VCaP (cell line): ENCODE measurements at regions not wholly inside any gene's neighbourhood (a gene's known extent, or its start where the extent isn't known, plus 50 kb on each side); places are given as distances from the start of the nearest gene placed in this dataset.
"Not testable (repeated sequence)": the region's sequence is repeated elsewhere in the genome, so short reads cannot be mapped to it uniquely, and the experiment has no call there.

ENCODE experiments used
- H3K27ac ChIP-seq: fragments of 450-650 bp; 2 replicates; pipeline ENCODE4 v1.5.1; 2017
- TF ChIP-seq, protein P1 (sequence below): fragments of 450-650 bp; conservative IDR thresholded peaks from 2 replicates; pipeline ENCODE4 v1.5.1; 2017; ENCODE audit warnings: mild to moderate bottlenecking, moderate library complexity

DNA sequence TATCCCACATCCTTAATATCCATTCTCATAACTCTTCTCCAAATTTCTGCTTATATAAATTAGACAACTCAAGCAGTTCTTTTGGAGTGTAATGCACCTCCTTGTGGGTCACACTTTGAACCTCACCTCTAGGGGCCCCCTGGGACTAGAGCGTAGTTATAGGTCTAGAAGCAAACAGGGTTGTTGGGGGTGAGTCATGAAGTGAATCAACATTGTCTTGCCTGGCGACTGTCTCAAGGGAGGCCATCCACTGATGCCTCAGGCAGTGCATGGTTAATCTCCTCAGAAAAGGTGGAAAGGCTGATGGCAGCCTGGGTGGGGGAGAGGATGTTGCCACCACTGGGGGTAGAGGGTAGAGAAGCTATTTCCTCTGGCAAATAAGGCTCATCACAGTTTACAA is 129.1 kb downstream of the TNFRSF21 start:
- TF ChIP-seq, protein P1, sequence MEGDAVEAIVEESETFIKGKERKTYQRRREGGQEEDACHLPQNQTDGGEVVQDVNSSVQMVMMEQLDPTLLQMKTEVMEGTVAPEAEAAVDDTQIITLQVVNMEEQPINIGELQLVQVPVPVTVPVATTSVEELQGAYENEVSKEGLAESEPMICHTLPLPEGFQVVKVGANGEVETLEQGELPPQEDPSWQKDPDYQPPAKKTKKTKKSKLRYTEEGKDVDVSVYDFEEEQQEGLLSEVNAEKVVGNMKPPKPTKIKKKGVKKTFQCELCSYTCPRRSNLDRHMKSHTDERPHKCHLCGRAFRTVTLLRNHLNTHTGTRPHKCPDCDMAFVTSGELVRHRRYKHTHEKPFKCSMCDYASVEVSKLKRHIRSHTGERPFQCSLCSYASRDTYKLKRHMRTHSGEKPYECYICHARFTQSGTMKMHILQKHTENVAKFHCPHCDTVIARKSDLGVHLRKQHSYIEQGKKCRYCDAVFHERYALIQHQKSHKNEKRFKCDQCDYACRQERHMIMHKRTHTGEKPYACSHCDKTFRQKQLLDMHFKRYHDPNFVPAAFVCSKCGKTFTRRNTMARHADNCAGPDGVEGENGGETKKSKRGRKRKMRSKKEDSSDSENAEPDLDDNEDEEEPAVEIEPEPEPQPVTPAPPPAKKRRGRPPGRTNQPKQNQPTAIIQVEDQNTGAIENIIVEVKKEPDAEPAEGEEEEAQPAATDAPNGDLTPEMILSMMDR, result no peak
- H3K27ac ChIP-seq, result no peak overlapping the region

DNA sequence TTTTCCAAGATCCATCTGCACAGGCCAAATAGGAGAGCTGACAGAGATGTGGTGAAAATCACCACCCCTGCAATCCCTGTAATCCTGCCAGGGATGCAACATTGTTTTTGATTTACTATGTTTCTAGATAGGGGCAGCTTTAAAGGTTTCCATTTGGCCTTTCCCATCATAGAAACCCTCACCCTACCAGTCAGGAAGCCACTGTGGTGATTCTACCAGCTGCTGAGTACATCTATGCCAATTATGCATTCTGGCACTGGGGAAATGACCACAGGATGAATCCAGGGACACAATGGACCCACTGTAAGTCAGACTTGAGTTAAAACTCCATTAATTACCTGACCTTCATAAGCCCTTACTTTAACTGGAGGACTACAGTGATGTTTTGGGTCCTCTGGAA is 130.4 kb downstream of the TNFRSF21 start:
- no peak overlapping the region for H3K27ac ChIP-seq
- TF ChIP-seq, protein P1, result no peak

DNA sequence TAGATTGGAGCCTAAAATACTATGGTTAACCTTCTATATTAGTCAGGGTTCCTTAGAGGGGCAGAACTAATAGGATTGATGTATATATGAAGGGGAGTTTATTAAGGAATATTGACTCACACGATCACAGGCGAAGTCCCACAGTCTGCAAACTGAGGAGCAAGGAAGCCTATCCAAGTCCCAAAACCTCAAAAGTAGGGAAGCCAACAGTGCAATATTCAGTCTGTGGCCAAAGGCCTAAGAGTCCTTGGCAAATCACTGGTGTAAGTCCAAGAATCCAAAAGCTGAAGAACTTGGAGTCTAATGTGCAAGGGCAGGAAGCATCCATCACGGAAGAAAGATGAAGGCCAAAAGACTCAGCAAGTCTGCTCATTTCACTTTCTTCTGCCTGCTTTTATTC is 133.5 kb upstream of the ADGRF1 start:
- H3K27ac ChIP-seq, result no peak overlapping the region
- TF ChIP-seq, protein P1, result no peak

DNA sequence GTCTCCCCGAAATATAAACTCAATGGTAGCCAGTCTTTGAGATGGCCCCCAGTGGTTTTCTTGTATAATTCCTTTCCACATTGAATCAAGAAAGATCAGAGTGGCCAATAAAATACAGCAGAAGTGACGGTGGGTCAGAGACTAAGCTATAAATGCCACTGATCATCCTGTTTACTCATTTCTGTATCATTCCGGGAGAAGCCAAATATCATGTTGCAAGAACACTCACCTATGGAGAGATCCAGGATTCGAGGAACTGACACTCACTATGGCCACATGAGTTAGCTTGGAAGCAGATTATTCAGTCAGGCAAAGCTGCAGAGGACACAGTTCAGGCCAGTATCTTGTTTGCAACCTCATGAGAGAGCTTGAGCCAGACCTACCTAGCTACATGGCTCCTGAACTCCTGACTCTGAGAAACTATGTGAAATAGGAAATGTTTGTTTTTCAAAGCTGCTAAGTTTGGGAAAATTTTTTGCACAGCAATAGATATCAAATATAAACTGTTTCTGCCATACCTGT is 132.4 kb upstream of the ADGRF1 start:
- H3K27ac ChIP-seq, result no peak overlapping the region
- TF ChIP-seq, protein P1, result no peak

DNA sequence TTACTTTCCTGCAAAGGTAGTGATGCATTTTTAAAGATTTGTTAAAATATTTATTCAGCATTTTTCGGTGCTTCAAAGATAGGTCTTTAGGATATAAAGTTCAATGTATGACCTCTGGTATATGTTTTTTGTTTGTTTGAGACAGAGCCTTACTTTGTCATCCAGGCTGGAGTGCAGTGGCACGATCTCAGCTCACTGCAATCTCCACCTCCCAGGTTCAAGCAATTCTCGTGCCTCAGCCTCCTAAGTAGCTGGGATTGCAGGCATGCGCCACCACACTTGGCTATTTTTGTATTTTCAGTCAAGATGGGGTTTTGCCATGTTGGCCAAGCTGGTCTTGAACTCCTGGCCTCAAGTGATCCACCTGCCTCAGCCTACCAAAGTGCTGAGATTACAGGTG is 131.9 kb upstream of the ADGRF1 start:
- not testable (repeated sequence) for H3K27ac ChIP-seq

DNA sequence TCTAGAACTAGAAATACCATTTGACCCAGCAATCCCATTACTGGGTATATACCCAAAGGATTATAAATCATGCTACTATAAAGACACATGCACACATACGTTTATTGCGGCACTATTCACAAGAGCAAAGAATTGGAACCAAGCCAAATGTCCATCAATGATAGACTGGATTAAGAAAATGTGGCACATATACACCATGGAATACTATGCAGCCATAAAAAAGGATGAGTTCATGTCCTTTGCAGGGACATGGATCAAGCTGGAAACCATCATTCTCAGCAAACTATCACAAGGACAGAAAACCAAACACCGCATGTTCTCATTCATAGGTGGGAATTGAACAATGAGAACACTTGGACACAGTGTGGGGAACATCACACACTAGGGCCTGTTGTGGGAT is 131.0 kb upstream of the ADGRF1 start:
- H3K27ac ChIP-seq, result not testable (repeated sequence)

DNA sequence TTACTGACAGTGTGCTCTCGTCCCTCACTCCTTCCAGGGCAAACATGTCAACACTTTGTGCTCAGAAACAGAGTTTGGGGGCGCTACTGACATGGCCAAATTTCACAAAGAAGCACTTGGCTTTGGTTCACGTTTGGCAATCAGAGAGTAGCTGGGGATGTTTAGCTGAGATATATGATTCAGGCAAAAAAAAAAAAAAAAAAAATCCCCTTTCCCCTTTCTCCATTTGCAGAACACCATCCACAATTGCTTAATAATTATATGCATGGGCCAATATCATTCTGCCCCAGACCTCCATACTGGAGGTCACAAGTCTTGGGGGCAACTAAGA is 128.4 kb upstream of the ADGRF1 start:
- H3K27ac ChIP-seq, result no peak overlapping the region
- TF ChIP-seq, protein P1, result no peak

DNA sequence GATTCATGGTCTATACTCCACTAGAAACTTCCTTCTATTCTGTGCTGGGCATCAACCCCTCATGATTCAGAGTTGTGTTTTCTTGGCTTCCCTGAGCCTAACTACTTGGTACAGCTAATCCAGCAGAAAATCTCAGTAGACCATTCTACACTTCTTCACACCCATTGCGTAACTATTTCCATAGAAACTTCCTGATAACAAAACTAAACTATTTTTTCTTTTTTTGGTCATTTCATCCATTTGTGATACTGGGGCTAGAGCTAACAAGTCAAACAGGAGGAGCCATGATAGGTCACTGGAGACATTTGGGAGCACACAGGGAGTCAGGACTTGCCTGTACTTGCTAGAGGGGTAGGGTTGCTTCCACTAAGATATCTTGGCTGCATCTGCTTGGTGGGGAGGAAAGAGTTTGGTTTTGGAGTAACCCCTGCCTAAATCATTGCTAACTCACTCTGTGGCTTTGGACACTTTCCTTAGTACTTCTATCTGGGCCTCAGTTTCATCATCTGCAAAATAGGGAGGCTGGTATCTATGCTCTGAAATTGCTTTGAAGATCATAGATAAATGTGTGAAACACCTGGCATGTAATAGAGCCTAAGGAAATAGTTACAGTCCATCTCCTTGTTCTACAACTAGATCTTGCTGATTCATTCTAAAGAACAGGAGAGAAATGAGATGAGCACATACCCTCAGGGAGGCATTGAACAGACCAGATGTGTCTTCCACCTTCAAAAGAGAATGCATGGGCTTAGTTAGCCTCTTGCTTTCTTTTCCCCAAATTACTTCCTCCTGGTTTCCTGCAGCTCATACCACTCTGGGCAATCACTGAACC is 127.9 kb upstream of the ADGRF1 start:
- no peak overlapping the region for H3K27ac ChIP-seq
- TF ChIP-seq, protein P1, result no peak
